ENCODE measurements at regions not wholly inside any gene's neighbourhood (a gene's known extent, or its start where the extent isn't known, plus 50 kb on each side); places are given as distances from the start of the nearest gene placed in this dataset.

- ChIA-PET POLR2A (interaction anchor here (0.6 kb wide), 1 partner anchor 19 kb away, joined by 3 read pairs; no protein-coding TSS in a partner anchor), CTCF (no interaction called here)
- DNase-seq (no peak), ATAC-seq (no peak)
- no peak overlapping the region for H3K4me3 Mint-ChIP-seq
- no peak overlapping the region for H3K27ac Mint-ChIP-seq
- peaks cover 18% of the 10 kb centered on the region for H3K9me3 Mint-ChIP-seq
- H3K4me1 Mint-ChIP-seq (ENCODE audit: low read depth) = no peaks in the 10 kb centered on the region
- TF ChIP-seq CTCF (IDR thresholded peaks at IDR 0.05) = no peak
- peaks cover 15% of the 10 kb centered on the region for H3K27me3 Mint-ChIP-seq
- H3K36me3 Mint-ChIP-seq (ENCODE audit: low read depth) = peaks cover 5% of the 10 kb centered on the region
- intact Hi-C loops (cut with micrococcal nuclease) = no loop called here
These were observed 79.8 kb downstream of the TMEM270 start for GRCh38 chr7:73940701-73941238.

- H3K27ac Mint-ChIP-seq = no peak overlapping the region
- DNase-seq (no peak), ATAC-seq (no peak)
- H3K4me1 Mint-ChIP-seq (ENCODE audit: low read depth) = no peaks in the 10 kb centered on the region
- H3K36me3 Mint-ChIP-seq (ENCODE audit: low read depth) = peaks cover 5% of the 10 kb centered on the region
- intact Hi-C loops (cut with micrococcal nuclease) = no loop called here
- TF ChIP-seq CTCF (IDR thresholded peaks at IDR 0.05) = no peak
- H3K9me3 Mint-ChIP-seq = peaks cover 21% of the 10 kb centered on the region
- H3K4me3 Mint-ChIP-seq = no peak overlapping the region
- CTCF ChIA-PET = interaction anchor here (1.1 kb wide), 1 partner anchor 84 kb away, joined by 4 read pairs; no protein-coding TSS in a partner anchor
- POLR2A ChIA-PET = no interaction called here
- peaks cover 15% of the 10 kb centered on the region for H3K27me3 Mint-ChIP-seq
These were observed 81.0 kb downstream of the TMEM270 start for GRCh38 chr7:73941836-73942551.

GRCh38 chr7:73945022-73945421 lies 83.0 kb upstream of the ELN start:
- no peak for ATAC-seq
- no peak for DNase-seq
- H3K36me3 Mint-ChIP-seq (ENCODE audit: low read depth) = peaks cover 5% of the 10 kb centered on the region
- ChIA-PET POLR2A (no interaction called here), CTCF (no interaction called here)
- TF ChIP-seq CTCF (IDR thresholded peaks at IDR 0.05) = no peak
- intact Hi-C loops (cut with micrococcal nuclease) = no loop called here
- peaks cover 12% of the 10 kb centered on the region for H3K27me3 Mint-ChIP-seq
- H3K4me1 Mint-ChIP-seq (ENCODE audit: low read depth) = no peaks in the 10 kb centered on the region
- H3K27ac Mint-ChIP-seq = no peak overlapping the region
- H3K4me3 Mint-ChIP-seq = no peak overlapping the region
- H3K9me3 Mint-ChIP-seq = peaks cover 17% of the 10 kb centered on the region

- Mint-ChIP-seq H3K4me1 (ENCODE audit: low read depth) (no peaks in the 10 kb centered on the region), H3K9me3 (peaks cover 9% of the 10 kb centered on the region), H3K4me3 (no peak overlapping the region), H3K27ac (no peak overlapping the region), H3K36me3 (ENCODE audit: low read depth) (peaks cover 3% of the 10 kb centered on the region), H3K27me3 (peaks cover 9% of the 10 kb centered on the region)
- ChIA-PET POLR2A (no interaction called here), CTCF (no interaction called here)
- intact Hi-C loops (cut with micrococcal nuclease) = no loop called here
- DNase-seq (no peak), ATAC-seq (no peak)
- TF ChIP-seq CTCF (IDR thresholded peaks at IDR 0.05) = no peak
These were observed 79.7 kb upstream of the ELN start for GRCh38 chr7:73948287-73948686.

GRCh38 chr7:73952266-73952665 lies 75.7 kb upstream of the ELN start:
- TF ChIP-seq CTCF (IDR thresholded peaks at IDR 0.05) = no peak
- DNase-seq (no peak), ATAC-seq (no peak)
- Mint-ChIP-seq H3K27ac (no peak overlapping the region), H3K27me3 (peaks cover 13% of the 10 kb centered on the region), H3K9me3 (no peaks in the 10 kb centered on the region), H3K4me3 (no peak overlapping the region), H3K4me1 (ENCODE audit: low read depth) (no peaks in the 10 kb centered on the region), H3K36me3 (ENCODE audit: low read depth) (no peaks in the 10 kb centered on the region)
- intact Hi-C loops (cut with micrococcal nuclease) = no loop called here
- ChIA-PET CTCF (no interaction called here), POLR2A (no interaction called here)
